NCI-H1417 (cell line): ENCODE measurements at regions not wholly inside any gene's neighbourhood (a gene's known extent, or its start where the extent isn't known, plus 50 kb on each side); places are given as distances from the start of the nearest gene placed in this dataset.

Source experiments
- DNase-seq, 3 experiments: peaks; one replicate each; lab custom pipeline; 2025; lab: John Stamatoyannopoulos, UW

DNA sequence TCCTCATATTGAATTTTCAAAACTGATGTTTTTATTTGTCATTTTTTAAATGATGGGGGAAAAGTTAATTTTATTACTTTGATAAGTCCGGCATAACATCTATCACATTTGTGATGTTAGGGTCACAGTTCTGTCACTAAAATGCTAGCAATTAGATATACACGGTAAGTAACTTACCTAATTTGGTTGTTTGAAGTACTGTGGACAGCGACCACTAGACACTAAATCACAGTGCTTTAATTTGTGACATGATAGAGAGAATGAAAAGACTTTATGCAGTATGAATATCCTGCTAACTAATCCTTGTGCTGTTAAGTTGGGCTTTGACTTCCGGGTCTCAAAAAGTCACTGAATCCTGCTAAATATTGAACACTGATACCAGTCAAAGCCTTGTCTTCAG lies 857.3 kb upstream of the KCND2 start:
- no peak for DNase-seq

DNA sequence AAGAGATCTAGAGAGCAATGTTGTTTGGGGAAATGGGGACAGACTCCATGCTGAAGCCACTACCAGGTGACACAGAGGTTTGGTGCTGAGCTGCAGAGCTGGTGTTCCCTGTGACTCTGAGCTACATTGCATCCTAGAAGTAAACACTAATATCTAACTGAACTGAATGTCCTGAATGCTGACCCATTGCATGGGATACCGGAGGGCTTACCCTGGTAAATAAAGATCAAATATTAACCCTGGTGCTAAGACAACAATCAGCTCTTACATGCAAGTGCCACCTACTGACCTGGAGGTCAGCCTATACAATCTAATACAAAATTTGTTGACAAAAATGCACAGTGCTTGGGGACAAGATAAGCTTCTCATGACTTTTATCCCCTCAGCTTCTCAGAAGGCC lies 851.3 kb upstream of the KCND2 start:
- no peak for DNase-seq

DNA sequence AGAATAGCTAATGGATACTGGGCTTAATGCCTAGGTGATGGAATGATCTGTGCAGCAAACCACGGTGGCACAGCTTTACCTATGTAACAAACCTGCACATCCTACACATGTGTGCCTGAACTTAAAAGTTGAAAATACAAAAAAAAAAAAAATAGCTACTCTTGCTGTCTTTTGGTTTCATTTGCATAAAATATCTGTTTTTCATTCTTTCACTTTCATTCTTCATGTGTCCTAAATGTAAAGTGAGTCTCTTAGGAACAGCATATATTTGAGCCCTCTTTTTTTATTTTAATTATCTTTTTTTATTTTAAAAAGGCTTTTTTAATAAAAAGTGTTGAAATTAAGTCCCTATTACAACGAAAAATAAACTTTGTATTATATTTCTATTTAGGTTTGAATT lies 836.1 kb upstream of the KCND2 start:
- no peak for DNase-seq

DNA sequence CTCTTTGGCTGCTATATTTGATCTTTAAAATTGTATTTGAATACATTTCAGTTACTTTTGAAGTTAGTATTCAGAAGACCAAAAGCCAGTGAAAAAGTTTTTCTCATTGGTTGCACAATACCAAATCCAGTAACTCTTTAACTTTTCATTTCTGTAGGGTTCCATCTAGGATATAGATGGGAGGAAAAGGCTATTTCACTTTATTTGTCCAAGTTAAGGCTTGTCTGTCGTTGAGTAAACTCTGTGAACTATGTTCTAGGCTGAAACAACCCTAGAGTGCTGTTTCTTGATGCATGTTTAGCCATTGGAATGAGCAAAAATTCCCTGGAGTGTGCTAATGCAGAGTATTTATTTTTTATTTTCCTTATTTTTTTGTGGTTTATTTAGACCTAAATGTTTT lies 834.7 kb upstream of the KCND2 start:
- no peak for DNase-seq

DNA sequence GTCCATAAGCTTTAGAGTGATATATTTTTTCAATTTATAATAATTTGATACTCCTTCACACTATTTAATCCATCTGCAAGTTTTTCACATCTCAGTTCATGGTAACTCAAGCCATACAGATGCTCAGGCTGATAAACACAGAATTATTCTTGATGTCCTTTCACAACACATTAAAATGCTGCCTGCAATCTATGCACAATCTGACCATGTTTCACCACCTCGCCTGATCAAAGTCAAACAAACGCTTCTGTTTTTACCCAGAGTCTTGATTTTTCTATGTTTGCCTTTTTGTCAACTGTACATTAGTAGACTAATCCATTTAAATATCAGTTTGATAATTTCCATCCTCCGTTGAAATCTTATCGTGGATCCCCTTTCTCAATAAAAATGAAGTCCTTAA lies 833.8 kb upstream of the KCND2 start:
- no peak for DNase-seq

DNA sequence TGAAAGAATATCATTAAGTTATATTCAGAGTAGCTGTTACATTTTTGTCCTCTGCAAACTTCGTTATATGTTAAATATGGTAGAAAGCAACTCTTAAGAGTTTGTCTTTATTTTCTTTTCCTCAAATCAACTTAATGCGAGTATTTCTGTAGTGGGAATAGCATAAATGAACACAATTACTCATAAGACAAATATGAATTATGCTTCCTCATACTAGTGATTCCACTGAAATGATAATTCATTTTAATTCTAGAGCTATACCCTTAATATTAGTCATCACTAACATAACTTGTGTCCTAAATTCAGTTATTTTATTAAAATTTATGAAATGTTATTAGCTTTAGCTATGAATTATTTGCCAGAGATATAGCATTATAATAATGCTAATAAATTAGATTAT lies 820.6 kb upstream of the KCND2 start:
- DNase-seq: no peak

DNA sequence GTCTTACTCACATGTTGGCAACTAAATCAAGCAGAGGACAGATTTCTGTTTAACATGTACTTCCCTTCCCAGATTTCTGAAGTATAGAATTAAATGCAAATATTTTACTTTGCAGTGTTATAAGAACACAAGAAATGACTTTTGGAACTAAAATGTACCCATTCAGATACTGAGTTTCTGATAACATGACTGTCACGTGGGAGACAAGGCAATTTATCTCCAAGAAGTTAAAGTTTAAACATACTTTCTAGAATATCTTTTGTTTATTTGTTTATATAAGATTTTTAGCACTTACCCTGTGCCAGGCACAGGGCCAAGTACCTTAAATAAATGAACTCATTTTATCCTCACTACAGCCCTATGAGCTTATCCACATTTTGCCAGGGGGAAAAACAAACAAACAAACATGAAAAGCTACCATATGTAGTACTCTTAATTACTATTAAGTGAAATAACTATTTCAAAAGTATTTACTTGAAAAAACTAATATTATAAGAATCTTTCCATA lies 807.1 kb upstream of the KCND2 start:
- no peak for DNase-seq

DNA sequence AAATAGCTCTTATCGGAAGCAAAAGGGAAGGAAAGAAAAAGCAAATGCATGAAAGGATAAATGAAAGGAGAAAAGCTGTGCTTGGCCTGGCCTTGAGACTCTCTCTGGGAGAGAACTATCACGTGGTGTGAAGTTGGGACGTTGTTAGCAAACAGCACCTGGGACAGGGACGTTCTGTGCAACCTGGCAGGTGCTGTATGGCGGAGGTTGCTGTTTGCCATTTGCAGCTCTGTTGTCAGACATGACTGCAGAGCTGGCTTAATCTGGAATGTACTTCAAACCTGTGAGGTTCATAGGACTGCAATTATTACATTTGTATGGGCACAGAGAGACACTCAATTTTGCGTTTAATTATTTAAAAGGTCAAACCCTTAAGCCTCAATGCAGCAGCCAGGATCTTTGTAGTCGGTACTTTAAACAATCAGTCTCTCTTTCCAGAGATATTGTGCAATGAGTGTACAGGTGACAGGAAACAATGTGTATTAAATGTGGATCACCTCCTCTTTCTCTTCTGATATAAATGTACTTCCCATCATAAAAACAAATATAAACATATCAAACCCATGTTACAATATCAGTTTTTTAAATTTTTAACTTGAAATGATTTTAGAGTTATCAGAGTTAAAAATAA lies 800.5 kb upstream of the KCND2 start:
- DNase-seq: peak; percentile 38 to 90 (median 64)

DNA sequence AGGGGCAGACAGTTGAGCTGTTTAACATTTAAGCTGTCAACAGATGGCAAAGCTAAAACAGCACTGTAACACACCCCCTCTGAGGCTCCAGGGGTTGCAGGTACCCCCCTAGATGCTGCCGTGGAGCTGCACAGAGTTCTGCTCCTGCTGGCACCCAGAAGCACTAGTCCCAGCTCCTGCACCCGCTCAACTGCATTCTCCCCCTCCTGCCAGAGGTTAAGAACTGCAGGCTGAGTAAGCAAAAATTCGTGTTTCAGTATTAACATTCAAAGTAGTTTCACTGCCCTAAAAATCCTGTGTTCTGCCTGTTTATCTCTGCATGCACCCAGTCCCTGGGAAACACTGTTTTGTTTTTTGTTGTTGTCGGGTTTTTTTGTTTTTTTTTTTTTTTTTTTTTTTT lies 790.8 kb upstream of the KCND2 start:
- peak in 1 of 3 experiments; percentile 29 for DNase-seq

DNA sequence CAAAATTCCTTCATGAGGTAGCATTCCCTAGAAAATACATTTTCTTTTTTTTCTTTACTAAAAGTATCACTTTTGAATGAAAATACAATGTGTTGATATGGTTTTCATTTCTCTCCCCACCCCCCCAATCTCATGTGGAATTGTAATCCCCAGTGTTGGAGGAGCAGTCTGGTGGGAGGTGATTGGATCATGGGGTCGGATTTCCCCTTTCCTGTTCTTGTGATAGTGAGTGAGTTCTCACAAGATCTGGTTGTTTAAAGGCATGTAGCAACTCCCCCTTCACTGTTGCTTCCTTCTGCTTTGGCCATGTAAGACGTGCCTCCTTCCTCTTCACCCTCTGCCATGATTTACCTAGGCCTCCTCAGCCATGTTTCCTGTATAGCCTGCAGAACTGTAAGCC lies 790.3 kb upstream of the KCND2 start:
- DNase-seq: no peak

DNA sequence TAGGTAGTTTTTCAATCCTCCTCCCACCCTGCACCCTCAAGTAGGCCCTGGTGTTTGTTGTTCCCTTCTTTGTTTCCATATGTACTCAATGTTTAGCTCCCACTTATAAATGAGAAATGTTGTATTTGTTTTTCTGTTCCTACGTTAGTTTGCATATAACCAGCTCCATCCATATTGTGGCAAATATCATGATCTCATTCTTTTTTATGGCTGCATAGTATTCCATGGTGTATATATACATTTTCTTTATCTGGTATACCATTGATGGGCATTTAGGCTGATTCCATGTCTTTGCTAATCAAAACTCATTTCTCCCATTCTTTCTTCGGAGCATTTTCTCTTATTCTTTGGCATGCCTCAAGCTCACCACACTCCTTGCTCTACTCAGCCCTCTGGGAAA lies 789.6 kb upstream of the KCND2 start:
- DNase-seq: no peak

DNA sequence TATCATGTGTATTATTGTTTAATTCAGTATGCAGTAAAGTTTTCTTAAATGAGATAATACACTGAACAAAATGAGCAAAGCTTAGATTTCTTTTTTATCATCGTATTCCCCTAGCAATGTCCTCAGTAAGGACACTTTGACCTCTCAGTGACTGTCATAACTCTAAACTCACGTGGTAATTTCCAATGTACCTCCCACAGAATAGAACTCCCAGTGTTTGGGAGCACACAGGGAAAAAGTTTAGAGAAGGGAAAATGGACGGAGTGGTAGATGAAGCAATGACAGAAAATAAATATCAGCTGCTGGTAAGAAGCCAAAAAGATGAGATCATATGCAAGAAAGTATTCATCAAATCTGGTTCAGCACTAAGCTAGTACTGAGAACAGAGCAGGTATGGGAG lies 758.6 kb upstream of the KCND2 start:
- no peak for DNase-seq

DNA sequence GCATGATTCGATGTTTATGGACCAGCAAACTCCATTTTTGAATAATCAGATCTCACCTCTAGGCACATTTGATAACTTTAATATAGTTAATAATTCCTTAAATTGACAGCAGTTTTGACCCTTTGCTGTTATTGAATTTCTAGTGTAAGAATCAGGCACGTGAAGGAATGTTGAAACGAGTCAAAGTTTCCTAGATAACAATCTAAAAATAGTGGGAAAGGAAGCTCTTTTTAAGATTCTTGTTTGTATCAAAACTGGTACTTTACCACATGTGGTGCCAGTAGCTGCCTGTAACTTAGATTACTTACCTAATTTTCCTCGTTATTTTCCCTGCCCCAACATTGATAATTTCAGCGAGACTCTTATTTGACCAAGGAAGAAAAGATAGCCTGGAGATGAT lies 757.8 kb upstream of the KCND2 start:
- no peak for DNase-seq

DNA sequence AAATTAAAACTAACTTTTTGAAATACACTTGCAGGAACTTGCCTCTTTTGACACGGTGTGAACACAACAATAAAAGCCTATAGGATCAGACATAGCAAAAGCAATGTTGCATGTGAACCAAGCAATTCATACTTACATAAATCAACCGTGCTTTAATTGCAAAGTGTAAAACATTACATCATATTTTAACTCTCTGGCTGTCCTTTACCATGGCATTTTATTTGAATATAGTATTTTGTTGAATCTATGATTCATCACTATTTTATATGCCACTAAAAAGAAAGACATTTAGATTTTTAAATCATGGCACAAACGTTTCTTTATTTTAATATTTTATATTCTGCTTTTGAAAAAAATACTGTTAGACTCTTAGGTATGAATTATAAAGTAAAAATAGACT lies 757.0 kb upstream of the KCND2 start:
- DNase-seq: no peak

DNA sequence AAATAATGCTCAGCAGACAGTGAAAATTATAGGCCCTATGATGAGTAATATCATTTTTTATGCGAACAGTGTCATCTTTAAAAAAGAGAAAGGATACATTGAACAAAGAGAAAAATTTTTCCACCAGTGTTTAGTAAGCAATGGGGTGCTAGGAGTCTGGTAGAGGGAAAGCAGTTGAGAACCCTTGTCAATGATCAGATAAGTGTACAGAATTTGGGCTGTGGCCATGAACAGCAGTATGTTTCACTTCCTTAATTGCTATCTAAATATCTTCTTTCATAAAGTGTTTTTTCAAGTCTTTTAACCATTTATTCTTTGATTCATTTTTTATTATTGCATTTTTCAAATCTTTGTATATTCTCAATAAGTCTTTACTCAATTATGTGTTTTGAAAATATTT lies 750.7 kb upstream of the KCND2 start:
- no peak for DNase-seq

DNA sequence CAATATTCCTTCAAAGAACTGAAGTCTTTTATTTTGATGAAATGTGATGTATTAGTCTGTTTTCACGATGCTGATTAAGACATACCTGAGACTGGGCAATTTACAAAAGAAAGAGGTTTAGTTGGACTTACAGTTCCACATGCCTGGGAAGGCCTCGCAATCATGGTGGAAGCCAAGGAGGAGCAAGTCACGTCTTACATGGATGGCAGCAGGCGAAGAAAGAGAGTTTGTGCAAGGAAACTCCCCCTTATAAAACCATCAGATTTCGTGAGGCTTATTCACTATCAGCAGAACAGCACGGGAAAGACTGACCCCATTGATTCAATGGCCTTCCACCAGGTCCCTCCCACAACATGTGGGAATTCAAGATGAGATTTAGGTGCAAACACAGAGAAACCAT lies 750.3 kb upstream of the KCND2 start:
- no peak for DNase-seq

DNA sequence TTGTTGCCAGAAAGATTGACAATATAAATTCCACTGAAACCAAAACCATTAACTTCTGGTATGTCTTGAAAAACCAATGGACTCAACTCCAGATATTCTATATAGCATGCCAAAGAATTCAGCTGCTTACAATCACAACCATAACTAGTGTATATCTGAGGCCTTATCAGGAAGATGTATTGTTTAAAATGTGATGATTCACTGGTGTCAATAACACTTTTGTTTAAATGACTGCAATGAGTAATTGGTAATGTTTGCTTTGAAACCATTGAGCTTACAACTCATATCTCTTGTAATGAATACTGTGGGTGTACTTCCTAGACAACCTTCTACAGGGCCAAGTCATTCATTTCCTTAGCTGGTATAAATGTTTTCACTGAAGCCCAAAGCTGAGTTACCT lies 727.9 kb upstream of the KCND2 start:
- peak in 1 of 3 experiments; percentile 15 for DNase-seq

DNA sequence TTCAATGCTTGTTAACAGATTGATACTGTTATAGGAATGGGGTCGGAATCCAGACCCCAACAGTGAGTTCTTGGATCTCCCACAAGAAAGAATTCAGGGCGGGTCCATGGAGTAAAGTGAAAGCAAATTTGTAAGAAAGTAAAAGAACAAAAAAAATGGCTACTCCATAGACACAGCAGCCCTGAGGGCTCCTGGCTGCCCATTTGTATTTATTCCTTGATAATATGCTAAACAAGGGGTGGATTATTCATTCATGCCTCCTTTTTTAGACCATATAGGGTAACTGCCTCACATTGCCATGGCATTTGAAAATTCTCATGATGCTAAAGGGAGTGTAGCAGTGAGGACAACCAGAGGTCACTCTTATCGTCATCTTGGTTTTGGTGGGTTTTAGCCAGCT lies 717.2 kb upstream of the KCND2 start:
- no peak for DNase-seq

DNA sequence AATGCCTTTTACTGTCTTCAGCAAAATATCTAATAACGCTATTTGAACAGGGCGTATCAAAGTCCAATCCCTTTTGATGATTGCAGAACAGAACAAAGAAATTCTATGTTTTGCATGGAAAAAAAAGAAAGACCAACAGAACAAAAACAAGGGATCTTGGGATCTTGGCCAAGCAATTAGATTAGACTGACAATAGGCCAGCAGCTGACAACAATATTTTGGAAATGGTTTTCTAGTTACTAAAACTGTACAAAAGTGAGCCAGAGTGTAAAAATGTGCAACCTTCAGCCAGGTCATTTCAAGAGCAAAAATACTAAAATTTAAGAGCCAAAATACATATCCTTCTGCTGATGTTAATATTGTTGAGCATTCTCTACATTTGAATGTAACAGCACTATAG lies 716.5 kb upstream of the KCND2 start:
- no peak for DNase-seq

DNA sequence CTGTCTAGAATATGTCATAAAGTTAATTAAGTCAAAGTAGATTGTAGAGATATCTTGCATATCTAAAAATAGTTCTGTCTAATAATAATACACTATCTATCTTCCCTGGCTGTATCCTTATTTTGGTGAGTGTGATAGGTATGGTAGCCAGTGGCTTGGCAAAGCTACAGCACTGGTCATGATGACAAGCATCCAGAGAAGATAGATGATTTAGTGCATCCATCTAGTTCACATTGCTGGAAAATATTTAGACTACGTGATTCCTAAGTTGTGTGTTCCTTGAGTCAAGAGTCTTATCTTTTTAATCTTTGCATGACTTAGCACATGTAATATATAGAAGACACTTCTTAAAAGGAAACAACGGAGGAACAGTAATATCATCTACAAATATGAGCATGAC lies 711.2 kb upstream of the KCND2 start:
- DNase-seq: no peak

DNA sequence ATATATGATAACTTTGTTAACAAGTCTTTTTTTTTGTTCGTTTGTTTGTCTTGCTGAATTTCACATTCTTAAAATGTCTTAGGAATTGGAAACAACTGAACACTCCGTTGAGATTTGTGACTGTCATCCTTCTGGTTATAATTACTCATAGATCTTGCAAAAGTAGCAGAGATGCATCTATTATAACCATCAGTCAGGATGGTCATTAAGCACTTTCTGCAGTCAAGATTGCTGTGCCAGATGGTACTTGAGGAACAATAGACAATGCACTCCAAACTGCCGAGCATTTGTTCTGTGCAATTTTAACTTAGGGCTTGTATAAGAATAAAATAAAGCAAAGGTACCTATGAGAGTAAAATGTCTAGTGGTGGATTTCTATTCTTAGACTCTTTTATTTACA lies 710.1 kb upstream of the KCND2 start:
- DNase-seq: peak; percentile 47 to 79 (median 60)

DNA sequence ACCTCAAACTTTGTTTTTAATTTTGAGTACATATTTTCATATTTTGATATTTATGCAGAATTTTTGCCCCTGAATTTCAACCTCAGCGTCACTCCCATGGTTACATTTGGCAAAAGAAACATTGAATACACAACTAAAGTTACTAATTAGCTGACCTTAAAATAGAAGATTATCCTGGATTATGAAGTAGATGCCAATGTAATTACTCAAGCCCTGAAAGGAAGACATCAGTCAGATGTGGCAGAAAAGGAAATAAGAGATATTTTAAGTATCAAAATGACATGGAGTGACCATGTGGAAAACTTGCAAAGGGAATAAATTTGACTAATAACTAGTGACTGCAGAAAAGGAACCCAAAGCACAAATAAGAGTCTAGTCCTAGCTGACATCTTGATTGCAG lies 701.3 kb upstream of the KCND2 start:
- DNase-seq: no peak

DNA sequence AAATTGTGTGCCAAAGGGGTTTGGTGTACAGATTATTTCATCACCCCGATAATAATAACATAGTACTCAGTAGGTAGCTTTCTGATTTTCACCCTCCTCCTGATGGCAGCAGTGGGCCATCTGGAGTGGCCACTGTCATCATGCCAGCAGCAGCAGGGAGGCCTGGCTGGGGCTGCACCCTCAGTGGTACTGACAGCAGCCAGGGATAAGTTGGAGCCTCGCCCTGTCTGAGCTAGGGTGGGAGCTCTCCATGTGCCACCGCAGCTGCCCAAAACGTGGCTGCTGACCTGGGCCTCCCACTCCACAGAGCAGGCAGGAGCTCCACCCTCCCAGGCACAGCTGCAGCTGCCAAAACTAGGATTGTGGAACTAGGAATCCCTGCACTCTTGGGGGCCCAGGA lies 700.8 kb upstream of the KCND2 start:
- DNase-seq: no peak

DNA sequence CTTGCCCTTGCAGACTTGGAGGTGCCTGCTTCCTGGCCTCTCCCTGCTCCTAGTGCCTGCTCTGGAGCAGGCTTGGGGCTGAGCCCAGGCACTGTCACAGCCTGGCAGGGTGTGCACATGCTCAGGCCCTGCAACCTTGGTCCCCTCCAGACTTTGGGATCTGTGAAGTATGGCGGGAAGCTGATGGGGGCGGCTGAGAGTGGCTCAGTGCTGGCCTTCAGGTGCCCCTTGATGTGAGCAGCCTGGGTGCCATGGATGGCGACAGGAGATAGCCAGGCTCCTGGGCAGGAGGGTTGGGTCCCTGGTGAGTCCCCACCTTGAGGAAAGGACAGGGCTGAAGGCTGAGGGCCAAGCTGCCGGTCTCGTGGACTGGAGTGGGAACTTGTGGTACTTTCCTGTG lies 700.4 kb upstream of the KCND2 start:
- DNase-seq: no peak

DNA sequence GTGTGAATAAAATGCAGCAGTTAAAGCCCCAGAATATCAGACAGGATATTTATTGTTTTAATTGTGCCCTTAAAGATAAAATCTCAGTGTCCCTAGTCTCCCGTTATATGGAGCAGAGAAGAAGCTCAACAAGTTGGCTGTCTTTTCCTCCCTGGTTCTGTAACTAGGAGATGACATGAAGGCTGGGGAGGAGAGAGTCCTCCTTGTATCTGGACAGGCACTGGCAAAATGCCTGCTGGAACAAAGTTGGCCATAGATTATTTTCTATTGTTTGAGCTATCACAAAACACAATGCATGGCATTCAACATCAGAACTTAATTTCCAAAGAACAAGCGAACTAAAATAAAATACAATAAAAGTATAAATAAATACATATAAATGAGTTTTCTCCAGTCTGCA lies 694.9 kb upstream of the KCND2 start:
- no peak for DNase-seq
